Kidney (tissue), 13 donors: ENCODE measurements at regions not wholly inside any gene's neighbourhood (a gene's known extent, or its start where the extent isn't known, plus 50 kb on each side); places are given as distances from the start of the nearest gene placed in this dataset.

Source experiments
- DNase-seq, 5 donors: peaks; one replicate each; pipeline ENCODE4 v3.0.0-alpha.2; 2013 to 2020
- FAIRE-seq: peaks from 2 replicates; lab custom pipeline; 2012; peaks lifted over from hg19 to GRCh38; lab: Jason Lieb, UNC
- H3K27ac ChIP-seq, 2 donors: one replicate each; pipeline ENCODE4 v1.7.0; 2013; ENCODE audit warnings: low read depth in 2 of 2, low read length in 2 of 2, inconsistent platforms in 1 of 2
- H3K27me3 ChIP-seq: one replicate; pipeline ENCODE4 v1.7.1; 2013; ENCODE audit warnings: low read length, inconsistent platforms; ENCODE audit not compliant: control insufficient read depth, insufficient read depth
- H3K36me3 ChIP-seq, 3 donors: one replicate each; pipeline versions ENCODE4 v1.7.0 to v1.7.1; 2013; ENCODE audit warnings: low read length in 3 of 3, control low read depth in 1 of 3, inconsistent platforms in 1 of 3; ENCODE audit not compliant: insufficient read depth in 3 of 3, control insufficient read depth in 2 of 3
- H3K4me1 ChIP-seq, 3 donors: one replicate each; pipeline versions ENCODE4 v1.7.0 to v1.7.1; 2013; ENCODE audit warnings: low read length in 3 of 3, inconsistent platforms in 1 of 3, low read depth in 1 of 3; ENCODE audit not compliant: control insufficient read depth in 2 of 3, insufficient read depth in 2 of 3
- H3K4me3 ChIP-seq, 3 donors: one replicate each; pipeline versions ENCODE4 v1.7.0 to v1.8.1; 2013; ENCODE audit warnings: low read length in 3 of 3, control low read depth in 1 of 3, inconsistent platforms in 1 of 3
- H3K9ac ChIP-seq, 3 donors: one replicate each; pipeline versions ENCODE4 v1.7.0 to v1.7.1; 2013; ENCODE audit warnings: low read length in 3 of 3, control low read depth in 1 of 3, inconsistent platforms in 1 of 3
- H3K9me3 ChIP-seq, 3 donors: one replicate each; pipeline versions ENCODE4 v1.7.0 to v1.7.1; 2013; ENCODE audit warnings: low read length in 3 of 3, control low read depth in 1 of 3, inconsistent platforms in 1 of 3; ENCODE audit not compliant: control insufficient read depth in 2 of 3, insufficient read depth in 1 of 3
- intact Hi-C: fragments of 100-400 bp; cut with DNase I; formaldehyde crosslinking; loops from one replicate; pipeline ENCODE4 v1.11.1; 2022
- TF ChIP-seq, protein P1 (sequence below): IDR thresholded peaks from 3 replicates; pipeline ENCODE4 v1.5.1; 2012; ENCODE audit warnings: mild to moderate bottlenecking, moderate library complexity, borderline replicate concordance; ENCODE audit not compliant: insufficient read depth; ENCODE audit errors: extremely low read depth
- donor health status: control.
- donor health status: control.
- donor health status: control.
- donor health status: control.
- donor health status: control.
- donor health status: DM: yes; HTN: yes; CAD: no.
- donor health status: Normal renal cell carcinoma (clear cell type).

DNA sequence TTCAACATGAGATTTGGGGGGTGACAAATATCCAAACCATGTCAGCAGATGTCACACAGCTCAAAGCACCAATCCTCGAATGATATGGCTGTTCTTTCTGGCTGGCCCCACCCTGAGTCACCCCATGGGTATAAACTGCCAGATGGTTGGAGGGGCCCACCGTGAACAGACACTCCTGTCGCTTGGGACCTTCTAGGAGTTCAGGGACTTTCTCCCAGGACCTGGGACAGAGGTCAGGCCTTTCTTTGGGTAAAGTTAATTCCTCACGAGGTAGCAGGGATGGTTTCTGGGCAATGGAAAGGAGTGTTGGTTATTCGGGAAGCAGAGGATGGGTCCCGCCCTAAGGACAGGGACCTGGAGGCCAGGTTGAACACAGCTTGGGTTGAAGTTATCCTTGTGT, 262.0 kb downstream of the ACTR3B start:
- intact Hi-C loops: no loop called here

DNA sequence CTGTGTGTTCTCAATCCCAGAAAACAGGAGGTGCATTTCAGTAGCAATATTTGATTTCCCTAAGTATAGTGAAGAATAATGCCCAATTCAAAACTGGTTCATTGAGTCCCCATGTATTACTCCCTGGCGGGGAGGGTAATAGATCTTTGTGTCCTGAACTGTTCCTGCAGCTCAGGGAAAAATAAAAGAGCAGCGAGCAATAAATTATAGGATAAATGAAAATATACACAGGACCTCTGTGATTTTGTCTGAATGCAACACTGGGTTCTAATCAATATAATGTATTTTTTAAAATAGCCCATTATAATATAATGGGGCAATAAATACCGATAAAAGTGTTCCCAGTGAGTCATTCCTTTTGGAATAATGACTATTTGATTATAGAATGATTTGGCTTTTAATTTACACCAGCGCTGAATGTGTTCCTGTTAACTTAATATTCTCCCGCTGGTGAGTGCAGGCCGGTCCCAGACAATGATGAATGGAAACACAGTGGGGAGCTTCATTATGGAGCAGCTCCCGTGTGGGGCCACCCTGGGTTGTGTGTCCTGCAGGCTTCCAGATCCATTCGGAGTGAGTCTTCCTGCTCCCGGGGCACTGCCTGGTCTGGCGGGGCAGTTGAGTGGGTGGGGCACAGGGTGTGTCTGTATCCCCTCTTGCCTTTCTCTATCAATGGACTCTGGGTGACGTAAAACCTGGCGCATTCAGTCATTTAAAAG, 263.1 kb downstream of the ACTR3B start:
- DNase-seq (no peak), FAIRE-seq (no peak)
- H3K4me3 ChIP-seq: no peak overlapping the region
- H3K9ac ChIP-seq: no peak overlapping the region
- H3K36me3 ChIP-seq: no peaks in the 10 kb centered on the region
- H3K27ac ChIP-seq: no peak overlapping the region
- TF ChIP-seq, protein P1, sequence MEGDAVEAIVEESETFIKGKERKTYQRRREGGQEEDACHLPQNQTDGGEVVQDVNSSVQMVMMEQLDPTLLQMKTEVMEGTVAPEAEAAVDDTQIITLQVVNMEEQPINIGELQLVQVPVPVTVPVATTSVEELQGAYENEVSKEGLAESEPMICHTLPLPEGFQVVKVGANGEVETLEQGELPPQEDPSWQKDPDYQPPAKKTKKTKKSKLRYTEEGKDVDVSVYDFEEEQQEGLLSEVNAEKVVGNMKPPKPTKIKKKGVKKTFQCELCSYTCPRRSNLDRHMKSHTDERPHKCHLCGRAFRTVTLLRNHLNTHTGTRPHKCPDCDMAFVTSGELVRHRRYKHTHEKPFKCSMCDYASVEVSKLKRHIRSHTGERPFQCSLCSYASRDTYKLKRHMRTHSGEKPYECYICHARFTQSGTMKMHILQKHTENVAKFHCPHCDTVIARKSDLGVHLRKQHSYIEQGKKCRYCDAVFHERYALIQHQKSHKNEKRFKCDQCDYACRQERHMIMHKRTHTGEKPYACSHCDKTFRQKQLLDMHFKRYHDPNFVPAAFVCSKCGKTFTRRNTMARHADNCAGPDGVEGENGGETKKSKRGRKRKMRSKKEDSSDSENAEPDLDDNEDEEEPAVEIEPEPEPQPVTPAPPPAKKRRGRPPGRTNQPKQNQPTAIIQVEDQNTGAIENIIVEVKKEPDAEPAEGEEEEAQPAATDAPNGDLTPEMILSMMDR: no peak
- no peaks in the 10 kb centered on the region for H3K4me1 ChIP-seq
- intact Hi-C loops: no loop called here
- no peaks in the 10 kb centered on the region for H3K9me3 ChIP-seq
- H3K27me3 ChIP-seq: no peaks in the 10 kb centered on the region

More for the DNA sequence above, 262.0 kb downstream of the ACTR3B start:
- TF ChIP-seq, protein P1: no peak
- Histone ChIP-seq H3K4me1 (no peaks in the 10 kb centered on the region), H3K27me3 (no peaks in the 10 kb centered on the region), H3K9ac (no peak overlapping the region), H3K36me3 (no peaks in the 10 kb centered on the region), H3K4me3 (no peak overlapping the region), H3K9me3 (no peaks in the 10 kb centered on the region), H3K27ac (no peak overlapping the region)
- FAIRE-seq: no peak
- DNase-seq: no peak

DNA sequence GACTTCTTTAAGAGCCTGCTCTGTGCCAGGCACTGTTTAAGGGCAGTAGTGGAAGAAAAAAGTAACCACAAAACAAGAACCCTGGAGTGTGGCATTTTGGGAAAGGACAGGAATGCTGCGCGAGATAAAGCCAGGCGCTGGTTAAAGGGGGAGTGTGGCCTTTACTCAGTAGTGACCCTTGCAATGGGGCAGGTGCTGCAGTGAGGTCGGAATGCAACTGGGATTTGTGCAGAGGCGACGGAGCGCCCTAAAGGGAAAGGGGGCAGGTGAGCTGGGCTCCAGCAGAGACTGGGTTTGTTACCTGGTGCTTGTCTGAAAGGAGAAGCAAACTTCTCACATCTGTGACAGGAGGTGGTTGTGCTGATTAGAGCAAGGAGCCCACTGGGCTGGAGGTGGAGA, 263.6 kb downstream of the ACTR3B start:
- no peaks in the 10 kb centered on the region for H3K9me3 ChIP-seq
- H3K36me3 ChIP-seq: no peaks in the 10 kb centered on the region
- H3K4me1 ChIP-seq: no peaks in the 10 kb centered on the region
- H3K27ac ChIP-seq: no peak overlapping the region
- H3K4me3 ChIP-seq: no peak overlapping the region
- DNase-seq (no peak), FAIRE-seq (no peak)
- no peaks in the 10 kb centered on the region for H3K27me3 ChIP-seq
- TF ChIP-seq, protein P1: no peak
- no peak overlapping the region for H3K9ac ChIP-seq
- intact Hi-C loops: no loop called here

DNA sequence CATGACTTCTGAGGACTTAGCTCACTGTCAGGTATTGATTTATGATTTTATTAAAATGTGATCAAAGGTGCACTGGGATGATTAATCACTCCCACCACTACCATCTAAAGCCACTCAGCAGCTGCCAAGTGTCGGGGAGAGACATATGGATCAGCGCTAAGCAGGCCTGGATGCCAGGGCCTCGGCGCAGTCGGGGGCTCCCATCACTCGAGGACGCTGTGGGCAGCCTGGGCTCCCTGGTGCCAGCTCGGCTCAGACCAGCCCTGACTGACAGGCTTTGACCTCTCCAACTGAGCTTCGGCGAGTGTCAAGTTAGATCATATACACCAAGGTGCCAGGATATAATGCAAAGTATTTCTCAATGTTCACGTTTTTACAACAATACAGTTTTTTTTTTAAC, 267.7 kb downstream of the ACTR3B start:
- DNase-seq (no peak), FAIRE-seq (no peak)
- no peak overlapping the region for H3K27ac ChIP-seq
- no peak overlapping the region for H3K9ac ChIP-seq
- no peaks in the 10 kb centered on the region for H3K9me3 ChIP-seq
- H3K4me1 ChIP-seq: no peaks in the 10 kb centered on the region
- no peak overlapping the region for H3K4me3 ChIP-seq
- H3K27me3 ChIP-seq: no peaks in the 10 kb centered on the region
- TF ChIP-seq, protein P1: no peak
- no peaks in the 10 kb centered on the region for H3K36me3 ChIP-seq
- intact Hi-C loops: no loop called here
